ENCODE measurements at regions not wholly inside any gene's neighbourhood (a gene's known extent, or its start where the extent isn't known, plus 50 kb on each side); places are given as distances from the start of the nearest gene placed in this dataset.

DNA sequence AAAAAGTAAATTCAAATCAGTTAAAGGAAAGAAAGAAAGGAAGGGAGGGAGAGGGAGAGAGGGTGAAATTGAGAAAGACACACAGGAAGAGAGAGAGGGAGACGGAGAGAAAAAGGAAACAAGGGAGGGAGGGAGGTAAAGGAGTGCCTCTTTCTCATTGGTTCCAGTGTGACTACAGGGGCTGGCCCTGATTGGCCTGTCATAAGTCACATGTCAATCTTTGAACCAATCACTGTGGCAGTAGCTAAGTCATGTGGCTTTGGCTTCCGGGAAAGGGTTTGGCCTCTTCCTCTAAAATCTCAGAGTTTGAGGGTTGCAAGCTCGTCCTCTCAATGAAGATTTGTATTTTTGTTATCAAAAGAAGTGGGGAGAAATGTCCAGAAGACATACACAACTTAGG lies 150.2 kb downstream of the RAB11FIP2 start:
- TF ChIP-seq POLR2AphosphoS5 (IDR thresholded peaks at IDR 0.05; ENCODE audit: low read depth, low read length) (no peak), POLR2A (IDR thresholded peaks at IDR 0.05; ENCODE audit: low read depth, low read length) (no peak), TAF1 (IDR thresholded peaks at IDR 0.05; ENCODE audit: borderline replicate concordance, low read depth, low read length) (no peak)
- FAIRE-seq = no peak
- DNase-seq (ENCODE audit: insufficient read length) = no peak

DNA sequence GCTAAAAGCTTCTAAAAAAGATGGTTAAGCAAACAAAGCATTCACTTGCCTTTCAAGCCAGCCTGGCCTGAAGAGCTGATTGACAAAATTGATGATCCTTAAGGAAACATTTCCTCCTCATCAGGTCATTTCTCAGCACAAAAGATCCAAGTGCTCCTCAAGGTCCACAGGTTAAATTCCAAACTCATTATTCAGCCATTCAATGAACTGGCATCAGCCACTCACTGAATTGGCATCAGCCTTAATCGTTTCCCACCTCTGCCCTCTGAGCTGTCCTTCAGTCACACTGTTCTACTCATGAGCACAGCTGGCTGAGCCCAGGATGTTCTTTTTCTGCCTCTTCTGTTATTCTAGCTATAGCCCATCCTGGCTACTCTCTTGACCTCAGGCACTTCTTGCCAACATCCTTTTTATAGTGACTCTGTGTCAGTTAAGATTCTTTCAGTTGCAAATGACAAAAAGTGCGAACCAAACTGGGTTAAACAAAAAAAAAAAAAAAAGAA lies 147.5 kb downstream of the RAB11FIP2 start:
- FAIRE-seq (no peak), DNase-seq (ENCODE audit: insufficient read length) (no peak)
- TF ChIP-seq TAF1 (IDR thresholded peaks at IDR 0.05; ENCODE audit: borderline replicate concordance, low read depth, low read length) (no peak), POLR2A (IDR thresholded peaks at IDR 0.05; ENCODE audit: low read depth, low read length) (no peak), POLR2AphosphoS5 (IDR thresholded peaks at IDR 0.05; ENCODE audit: low read depth, low read length) (no peak)

GRCh38 chr10:117900280-117900679 lies 146.5 kb downstream of the RAB11FIP2 start:
- DNase-seq (ENCODE audit: insufficient read length) (no peak), FAIRE-seq (no peak)
- TF ChIP-seq TAF1 (IDR thresholded peaks at IDR 0.05; ENCODE audit: borderline replicate concordance, low read depth, low read length) (no peak), POLR2A (IDR thresholded peaks at IDR 0.05; ENCODE audit: low read depth, low read length) (no peak), POLR2AphosphoS5 (IDR thresholded peaks at IDR 0.05; ENCODE audit: low read depth, low read length) (no peak)

DNA sequence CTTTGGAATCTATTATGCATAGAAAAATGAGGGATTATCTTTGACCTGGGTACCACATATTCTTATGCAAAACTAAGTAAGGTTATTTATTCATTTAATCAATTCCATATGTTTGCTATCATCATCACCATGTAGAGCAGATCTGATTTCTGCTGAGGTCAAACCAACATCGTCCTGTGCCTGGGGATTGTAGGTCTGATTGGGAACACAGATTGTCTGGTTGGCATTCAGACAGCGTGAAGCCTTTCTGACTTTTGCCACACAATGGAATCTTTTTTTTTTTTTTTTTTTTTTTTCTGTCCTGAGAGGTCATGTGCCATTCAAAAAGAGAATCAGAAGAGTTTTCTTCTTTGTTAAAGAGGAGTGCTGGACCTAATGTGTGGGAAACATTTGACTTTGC lies 142.9 kb downstream of the RAB11FIP2 start:
- TF ChIP-seq TAF1 (IDR thresholded peaks at IDR 0.05; ENCODE audit: borderline replicate concordance, low read depth, low read length) (no peak), POLR2AphosphoS5 (IDR thresholded peaks at IDR 0.05; ENCODE audit: low read depth, low read length) (no peak), POLR2A (IDR thresholded peaks at IDR 0.05; ENCODE audit: low read depth, low read length) (no peak)
- DNase-seq (ENCODE audit: insufficient read length) (no peak), FAIRE-seq (no peak)

DNA sequence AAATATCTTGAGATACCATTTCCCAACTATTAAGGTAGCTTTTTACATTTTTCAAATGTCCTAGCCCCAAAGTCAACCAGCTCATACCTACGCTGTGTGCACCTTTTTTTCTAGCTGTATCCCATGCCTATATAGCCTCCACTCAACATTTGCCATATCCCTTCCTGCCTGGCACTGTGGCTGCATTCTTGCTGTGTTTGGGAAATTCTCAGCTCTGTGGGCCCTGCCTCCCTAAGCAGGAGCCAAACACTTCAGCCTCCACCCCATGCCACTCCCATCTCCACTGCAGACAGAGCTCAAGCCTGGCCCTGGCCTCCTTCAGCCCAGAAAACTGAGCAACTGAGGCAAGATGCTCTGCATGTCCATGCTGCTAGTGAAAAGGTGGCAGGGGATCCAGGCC lies 141.3 kb downstream of the RAB11FIP2 start:
- DNase-seq (ENCODE audit: insufficient read length) = no peak
- no peak for TF ChIP-seq TAF1 (IDR thresholded peaks at IDR 0.05; ENCODE audit: borderline replicate concordance, low read depth, low read length)
- TF ChIP-seq POLR2AphosphoS5 (IDR thresholded peaks at IDR 0.05; ENCODE audit: low read depth, low read length) = no peak
- no peak for TF ChIP-seq POLR2A (IDR thresholded peaks at IDR 0.05; ENCODE audit: low read depth, low read length)
- FAIRE-seq = no peak

DNA sequence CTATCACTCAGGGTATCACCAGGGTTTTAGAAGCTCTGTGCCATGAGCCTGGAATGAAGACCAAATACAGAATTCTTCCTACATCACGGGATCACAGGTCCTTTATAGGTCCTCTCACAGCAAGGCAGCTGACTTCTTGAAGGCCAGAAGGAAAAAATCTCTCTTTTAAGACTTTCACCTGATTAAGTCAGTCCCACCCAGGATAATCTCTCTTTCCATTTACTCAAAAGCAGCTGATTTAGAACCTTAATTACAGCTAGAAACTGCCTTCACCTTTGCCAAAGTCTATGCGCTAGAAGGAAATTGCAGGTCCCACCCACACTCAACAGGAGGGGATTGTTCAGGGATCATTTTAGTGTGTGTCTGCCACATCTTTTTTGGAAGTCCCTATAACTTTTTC lies 135.1 kb downstream of the RAB11FIP2 start:
- FAIRE-seq = no peak
- no peak for DNase-seq (ENCODE audit: insufficient read length)
- TF ChIP-seq POLR2AphosphoS5 (IDR thresholded peaks at IDR 0.05; ENCODE audit: low read depth, low read length) (no peak), TAF1 (IDR thresholded peaks at IDR 0.05; ENCODE audit: borderline replicate concordance, low read depth, low read length) (no peak), POLR2A (IDR thresholded peaks at IDR 0.05; ENCODE audit: low read depth, low read length) (no peak)

- DNase-seq (ENCODE audit: insufficient read length) (no peak), FAIRE-seq (no peak)
Observed at GRCh38 chr10:117914334-117914733, 132.4 kb downstream of the RAB11FIP2 start.

GRCh38 chr10:117920956-117921355 lies 125.8 kb downstream of the RAB11FIP2 start:
- DNase-seq (ENCODE audit: insufficient read length) = no peak
- no peak for FAIRE-seq
- no peak for TF ChIP-seq POLR2AphosphoS5 (IDR thresholded peaks at IDR 0.05; ENCODE audit: low read depth, low read length)
- no peak for TF ChIP-seq POLR2A (IDR thresholded peaks at IDR 0.05; ENCODE audit: low read depth, low read length)

More at GRCh38 chr10:117914334-117914733, 132.4 kb downstream of the RAB11FIP2 start:
- TF ChIP-seq POLR2A (IDR thresholded peaks at IDR 0.05; ENCODE audit: low read depth, low read length) (no peak), POLR2AphosphoS5 (IDR thresholded peaks at IDR 0.05; ENCODE audit: low read depth, low read length) (no peak), TAF1 (IDR thresholded peaks at IDR 0.05; ENCODE audit: borderline replicate concordance, low read depth, low read length) (no peak)

DNA sequence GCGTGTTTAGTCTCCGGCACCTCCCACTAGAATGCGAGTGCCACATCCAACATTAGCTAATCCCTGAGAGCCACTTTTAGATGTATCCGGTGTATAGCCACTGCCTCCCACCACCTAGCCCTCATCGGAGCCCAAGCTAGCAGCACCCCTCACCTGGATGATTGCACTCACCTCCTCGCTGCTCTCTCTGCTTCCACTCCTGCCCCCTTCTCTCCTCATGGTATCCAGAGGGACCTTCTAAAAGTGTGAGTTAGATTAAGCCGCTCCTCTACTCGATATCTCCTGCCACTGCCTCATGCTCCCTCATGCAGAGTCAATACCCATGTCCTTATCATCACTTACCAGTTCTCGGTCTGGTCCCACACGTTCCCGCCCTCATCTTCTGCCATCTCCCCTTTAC lies 125.3 kb downstream of the RAB11FIP2 start:
- TF ChIP-seq POLR2A (IDR thresholded peaks at IDR 0.05; ENCODE audit: low read depth, low read length) (no peak), TAF1 (IDR thresholded peaks at IDR 0.05; ENCODE audit: borderline replicate concordance, low read depth, low read length) (no peak), POLR2AphosphoS5 (IDR thresholded peaks at IDR 0.05; ENCODE audit: low read depth, low read length) (no peak)
- FAIRE-seq = no peak
- DNase-seq (ENCODE audit: insufficient read length) = no peak

- DNase-seq (ENCODE audit: insufficient read length) (no peak), FAIRE-seq (no peak)
- TF ChIP-seq POLR2A (IDR thresholded peaks at IDR 0.05; ENCODE audit: low read depth, low read length) = no peak
- no peak for TF ChIP-seq TAF1 (IDR thresholded peaks at IDR 0.05; ENCODE audit: borderline replicate concordance, low read depth, low read length)
- TF ChIP-seq POLR2AphosphoS5 (IDR thresholded peaks at IDR 0.05; ENCODE audit: low read depth, low read length) = no peak
Observed at GRCh38 chr10:117924820-117925219, 121.9 kb downstream of the RAB11FIP2 start.

- FAIRE-seq (no peak), DNase-seq (ENCODE audit: insufficient read length) (no peak)
- TF ChIP-seq TAF1 (IDR thresholded peaks at IDR 0.05; ENCODE audit: borderline replicate concordance, low read depth, low read length) (no peak), POLR2AphosphoS5 (IDR thresholded peaks at IDR 0.05; ENCODE audit: low read depth, low read length) (no peak), POLR2A (IDR thresholded peaks at IDR 0.05; ENCODE audit: low read depth, low read length) (no peak)
Observed at GRCh38 chr10:117925369-117925768, 121.4 kb downstream of the RAB11FIP2 start.

GRCh38 chr10:117926491-117926890 lies 120.2 kb downstream of the RAB11FIP2 start:
- DNase-seq (ENCODE audit: insufficient read length) (no peak), FAIRE-seq (no peak)
- TF ChIP-seq POLR2A (IDR thresholded peaks at IDR 0.05; ENCODE audit: low read depth, low read length) (no peak), TAF1 (IDR thresholded peaks at IDR 0.05; ENCODE audit: borderline replicate concordance, low read depth, low read length) (no peak), POLR2AphosphoS5 (IDR thresholded peaks at IDR 0.05; ENCODE audit: low read depth, low read length) (no peak)

DNA sequence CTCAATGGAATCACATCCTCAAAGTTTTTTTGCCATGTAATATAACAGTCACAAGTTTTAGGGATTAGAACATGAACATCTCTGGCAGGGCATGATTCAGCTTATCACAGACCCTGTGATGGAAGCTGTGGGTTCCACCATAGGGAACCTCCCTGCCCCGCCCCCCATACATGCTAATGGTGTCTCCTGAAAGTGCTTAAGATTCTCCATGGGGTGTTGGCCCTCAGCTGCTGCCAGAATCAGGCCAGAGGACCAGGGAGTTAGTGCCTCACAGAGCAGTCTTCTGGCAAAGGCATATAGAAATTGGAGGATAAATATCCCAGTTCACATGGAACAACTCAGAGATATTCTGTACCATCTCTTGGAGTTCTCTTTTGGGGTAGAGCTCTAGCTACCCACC lies 119.4 kb downstream of the RAB11FIP2 start:
- DNase-seq (ENCODE audit: insufficient read length) (no peak), FAIRE-seq (no peak)
- TF ChIP-seq POLR2A (IDR thresholded peaks at IDR 0.05; ENCODE audit: low read depth, low read length) (no peak), TAF1 (IDR thresholded peaks at IDR 0.05; ENCODE audit: borderline replicate concordance, low read depth, low read length) (no peak), POLR2AphosphoS5 (IDR thresholded peaks at IDR 0.05; ENCODE audit: low read depth, low read length) (no peak)
